HEK293T (cell line): ENCODE measurements at regions not wholly inside any gene's neighbourhood (a gene's known extent, or its start where the extent isn't known, plus 50 kb on each side); places are given as distances from the start of the nearest gene placed in this dataset.
"Not testable (repeated sequence)": the region's sequence is repeated elsewhere in the genome, so short reads cannot be mapped to it uniquely, and the experiment has no call there.

Experiments
- ARNT ChIP-seq: fragments of 450-650 bp; IDR thresholded peaks from 2 replicates; pipeline ENCODE4 v1.6.1; 2017; ENCODE audit warnings: mild to moderate bottlenecking
- BHLHE40 ChIP-seq: fragments of 450-650 bp; IDR thresholded peaks from 2 replicates; pipeline ENCODE4 v1.6.1; 2016; ENCODE audit warnings: mild to moderate bottlenecking, moderate library complexity, borderline replicate concordance
- CTBP1 ChIP-seq: fragments of 450-650 bp; IDR thresholded peaks from 2 replicates; pipeline ENCODE4 v1.6.1; 2016; ENCODE audit warnings: borderline replicate concordance
- ELF4 ChIP-seq: fragments of 450-650 bp; IDR thresholded peaks from 2 replicates; pipeline ENCODE4 v1.6.1; 2017; ENCODE audit warnings: antibody characterized with exemption
- FOXA1 ChIP-seq: fragments of 450-650 bp; IDR thresholded peaks from 2 replicates; pipeline ENCODE4 v1.6.1; 2016; ENCODE audit warnings: mild to moderate bottlenecking
- FOXK2 ChIP-seq: fragments of 450-650 bp; IDR thresholded peaks from 2 replicates; pipeline ENCODE4 v1.6.1; 2016; ENCODE audit warnings: mild to moderate bottlenecking
- FOXM1 ChIP-seq: fragments of 450-650 bp; IDR thresholded peaks from 2 replicates; pipeline ENCODE4 v1.6.1; 2017; ENCODE audit warnings: mild to moderate bottlenecking, borderline replicate concordance
- HDGF ChIP-seq: fragments of 450-650 bp; IDR thresholded peaks from 2 replicates; pipeline ENCODE4 v1.6.1; 2017; ENCODE audit warnings: antibody characterized with exemption, borderline replicate concordance
- L3MBTL2 ChIP-seq: fragments of 450-650 bp; conservative IDR thresholded peaks from 2 replicates; pipeline ENCODE4 v1.6.1; 2016; ENCODE audit warnings: mild to moderate bottlenecking
- PKNOX1 ChIP-seq: fragments of 450-650 bp; IDR thresholded peaks from 2 replicates; pipeline ENCODE4 v1.6.1; 2016
- SP1 ChIP-seq: fragments of 450-650 bp; IDR thresholded peaks from 2 replicates; pipeline ENCODE4 v1.6.1; 2017
- SUZ12 ChIP-seq: fragments of 450-650 bp; IDR thresholded peaks from 2 replicates; pipeline ENCODE4 v1.6.1; 2016; ENCODE audit warnings: mild to moderate bottlenecking
- TARDBP ChIP-seq: fragments of 450-650 bp; IDR thresholded peaks from 2 replicates; pipeline ENCODE4 v1.6.1; 2016
- ZNF384 ChIP-seq: fragments of 450-650 bp; IDR thresholded peaks from 2 replicates; pipeline ENCODE4 v1.6.1; 2016

- TF ChIP-seq BHLHE40, ARNT, ELF4, SUZ12, FOXM1, CTBP1, SP1, HDGF, PKNOX1, ZNF384, FOXK2, TARDBP, L3MBTL2, FOXA1: not testable (repeated sequence)
Observed at GRCh38 chr16:29250923-29251434, 155.5 kb downstream of the NPIPB11 start.
